CMK (cell line): ENCODE measurements at regions not wholly inside any gene's neighbourhood (a gene's known extent, or its start where the extent isn't known, plus 50 kb on each side); places are given as distances from the start of the nearest gene placed in this dataset.
A peak's percentile ranks its signal among the peaks of the same experiment; 100 is the strongest.
"Not testable (repeated sequence)": the region's sequence is repeated elsewhere in the genome, so short reads cannot be mapped to it uniquely, and the experiment has no call there.

ENCODE experiments used
- DNase-seq: peaks from one replicate; pipeline ENCODE4 v3.0.0-alpha.2; 2010; ENCODE audit warnings: low read depth

DNA sequence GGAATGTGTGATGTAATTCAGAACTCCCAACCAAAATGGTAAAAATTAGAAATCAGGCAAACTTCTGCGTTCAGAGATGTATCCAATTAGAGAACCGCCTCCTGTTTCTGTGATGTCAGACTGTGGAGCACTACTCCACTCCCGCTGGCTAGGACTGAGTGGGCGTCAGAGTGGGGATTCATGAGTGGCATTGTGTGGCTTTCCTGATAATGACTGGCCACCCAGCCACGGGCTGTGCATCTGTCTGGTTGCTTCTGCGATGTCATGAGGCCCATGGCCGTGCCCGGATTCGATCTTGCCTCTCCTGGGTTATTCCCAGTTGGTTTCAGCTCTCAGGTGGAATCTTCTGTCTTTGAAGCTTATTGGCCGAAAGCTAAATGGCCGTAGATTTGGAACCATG is 87.1 kb upstream of the KCNA1 start:
- DNase-seq: no peak

DNA sequence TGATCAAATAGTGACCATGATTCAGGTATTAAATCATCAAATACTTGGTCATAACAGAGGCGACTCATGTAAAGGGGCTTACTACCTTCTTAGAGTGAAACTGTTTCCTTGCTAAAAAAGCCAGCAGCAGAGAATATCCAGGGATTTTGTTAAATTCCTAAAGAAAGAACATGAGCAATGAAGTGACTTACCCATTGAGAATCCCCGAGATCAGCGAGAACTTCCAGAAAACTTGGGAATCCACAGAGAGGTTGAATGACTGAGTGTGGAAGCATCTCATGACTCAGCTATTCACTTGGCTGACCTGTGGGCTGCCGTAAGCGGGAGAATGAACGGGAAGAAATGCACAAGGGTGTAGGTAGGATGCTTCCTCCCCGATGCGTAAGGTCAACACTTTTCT is 85.3 kb upstream of the KCNA1 start:
- no peak for DNase-seq

DNA sequence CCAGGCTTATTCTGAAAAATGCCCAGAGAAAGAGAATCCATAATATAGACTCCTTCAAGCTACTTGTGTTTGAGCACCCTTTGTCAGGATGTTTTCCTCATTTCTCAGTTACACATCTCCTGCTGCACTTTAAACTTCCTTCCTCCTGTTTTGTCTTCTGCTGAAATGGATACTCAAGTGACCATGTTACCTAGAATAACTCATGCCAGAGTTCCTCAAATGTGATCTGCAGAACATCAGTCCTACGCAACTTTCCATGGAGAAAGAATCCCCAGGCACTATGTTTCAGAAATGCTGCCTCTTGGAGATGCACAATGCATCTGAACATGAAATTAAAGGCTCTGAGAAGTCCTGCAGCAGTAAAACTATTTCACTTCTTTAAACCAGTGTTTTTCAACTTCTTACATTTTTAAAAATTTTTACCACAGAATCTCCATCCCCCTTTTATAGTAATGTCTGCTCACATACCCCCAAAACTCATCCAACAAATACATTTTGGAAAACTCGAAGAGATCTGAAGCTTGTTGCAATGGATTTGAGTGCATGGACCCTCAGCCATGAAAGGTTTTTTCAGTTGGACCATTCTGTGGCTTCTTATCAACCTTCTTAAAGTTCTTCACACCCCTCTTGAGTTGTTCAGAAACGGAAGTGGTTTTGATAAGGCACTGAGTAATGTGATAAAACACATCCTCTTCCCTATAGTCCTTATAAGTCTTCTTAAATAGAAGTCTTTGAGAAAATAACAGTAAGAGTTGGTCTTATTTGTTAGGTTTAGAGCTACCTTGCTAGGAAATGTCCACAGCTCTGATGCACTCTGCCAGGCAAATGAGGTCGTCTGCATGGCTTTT is 84.5 kb upstream of the KCNA1 start:
- DNase-seq: peak; percentile 52

DNA sequence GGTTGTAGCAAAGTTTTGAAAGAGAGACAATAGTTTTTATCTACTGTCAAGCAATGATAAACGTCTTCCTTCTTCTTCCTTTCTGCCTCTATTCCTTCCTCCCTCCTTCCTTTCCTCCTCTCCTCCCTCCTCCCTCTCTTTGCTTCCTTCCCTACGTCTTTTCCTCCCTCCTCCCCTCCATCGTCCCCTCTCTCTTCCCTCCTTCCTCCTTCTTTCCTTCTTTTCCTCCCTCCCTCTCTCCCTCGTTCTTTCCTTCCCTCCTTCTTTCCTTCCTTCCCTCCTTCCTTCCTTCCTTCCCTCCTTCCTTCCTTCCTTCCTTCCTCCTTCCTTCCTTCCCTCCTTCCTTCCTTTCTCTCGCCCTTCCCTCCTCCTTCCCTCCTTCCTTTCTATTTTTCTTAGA is 82.8 kb upstream of the KCNA1 start:
- no peak for DNase-seq

DNA sequence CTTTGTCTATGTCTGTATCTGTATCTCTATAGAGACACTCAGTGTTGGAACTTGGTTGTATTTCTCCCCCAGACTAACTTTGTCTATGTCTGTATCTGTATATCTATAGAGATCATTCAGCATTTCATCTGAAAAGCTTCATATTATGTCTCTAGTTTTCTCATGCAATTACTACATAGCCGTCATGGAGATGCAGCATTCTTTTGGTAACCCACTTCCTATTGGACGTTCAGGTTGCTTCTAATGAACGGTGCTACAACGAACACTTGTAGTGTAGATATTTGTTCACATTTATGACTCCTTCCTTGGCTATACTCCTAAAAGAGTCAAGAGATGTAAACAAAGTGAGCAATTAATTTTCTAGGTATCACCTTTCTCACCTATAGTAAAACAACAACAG is 81.5 kb upstream of the KCNA1 start:
- DNase-seq: no peak

DNA sequence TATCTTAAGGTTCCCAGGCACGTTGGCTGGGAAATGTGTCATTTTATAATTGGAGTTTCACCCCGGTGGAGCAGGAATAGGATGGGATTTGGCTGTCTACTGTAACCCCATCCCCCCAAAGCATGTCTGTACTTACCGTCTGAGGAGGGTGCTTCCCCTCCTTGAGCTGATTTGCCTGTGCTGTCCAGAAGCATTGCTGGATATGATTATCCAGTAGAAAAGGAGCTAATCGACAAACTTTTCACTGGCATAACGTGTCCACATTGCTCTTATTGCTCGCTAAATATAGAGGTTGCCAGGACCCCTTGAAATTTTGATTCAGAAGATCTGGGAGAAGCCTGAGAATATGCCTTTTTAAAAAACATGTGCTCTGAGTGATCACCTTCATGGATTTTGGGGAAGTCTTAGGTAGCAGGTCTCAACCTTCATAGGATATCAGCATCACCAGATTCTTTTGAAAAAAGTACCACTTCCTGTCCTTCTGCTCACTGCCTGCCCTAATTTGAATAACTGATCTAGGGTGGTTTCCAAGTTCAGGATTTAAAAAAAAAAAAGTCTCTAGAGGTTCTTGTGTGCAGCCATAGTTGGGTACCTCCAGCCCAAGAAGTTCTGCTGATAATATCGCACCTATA is 80.4 kb upstream of the KCNA1 start:
- no peak for DNase-seq

DNA sequence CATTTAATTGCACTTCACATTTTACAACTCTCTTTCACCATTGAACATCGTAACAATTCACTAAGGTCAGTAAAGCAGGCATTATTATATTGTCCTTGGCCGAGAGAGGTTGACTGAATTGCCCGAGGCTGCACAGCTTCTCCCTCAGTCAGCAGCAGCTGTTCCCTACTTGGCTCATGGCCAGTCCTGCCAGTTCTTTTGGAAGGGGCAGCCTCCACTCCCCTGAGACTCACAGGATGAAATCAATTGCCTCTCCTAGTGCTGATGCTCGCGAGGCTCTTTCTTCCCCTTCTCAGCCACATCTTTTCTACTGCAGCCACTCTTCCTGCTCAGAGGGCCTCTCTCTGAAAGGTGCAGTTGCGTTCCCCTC is 79.9 kb upstream of the KCNA1 start:
- DNase-seq: no peak

DNA sequence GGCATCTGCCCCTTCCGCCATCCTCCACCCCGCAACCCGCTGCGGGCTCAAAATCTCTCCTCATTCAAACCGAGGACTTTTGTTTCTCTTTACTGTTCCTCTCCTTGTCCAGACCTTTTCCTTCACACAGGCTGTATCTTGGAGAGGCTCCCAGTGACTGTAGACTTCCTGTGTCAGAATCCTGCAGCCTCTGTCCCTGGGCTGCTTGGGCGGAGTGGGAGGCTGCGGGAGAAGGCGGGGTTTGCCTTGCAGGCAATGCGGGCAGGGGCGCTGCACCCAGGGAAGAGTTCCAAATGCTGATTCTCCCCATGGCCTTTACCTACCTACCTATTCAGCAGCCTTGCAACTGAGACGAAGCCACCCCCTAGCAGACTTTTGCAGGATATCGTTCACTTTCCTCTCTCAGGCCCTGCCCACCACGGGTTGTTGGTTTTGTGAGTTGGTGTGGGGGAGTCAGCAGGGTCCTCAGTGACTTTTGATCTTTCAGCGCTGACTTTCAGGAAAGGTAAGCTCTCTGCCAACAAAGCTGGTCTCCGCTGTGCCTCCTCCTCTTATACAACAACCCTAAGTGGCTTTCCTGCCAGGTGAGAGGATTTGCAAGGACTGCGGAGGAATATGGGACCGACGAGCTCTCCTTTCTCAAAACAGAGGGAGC is 79.0 kb upstream of the KCNA1 start:
- no peak for DNase-seq

DNA sequence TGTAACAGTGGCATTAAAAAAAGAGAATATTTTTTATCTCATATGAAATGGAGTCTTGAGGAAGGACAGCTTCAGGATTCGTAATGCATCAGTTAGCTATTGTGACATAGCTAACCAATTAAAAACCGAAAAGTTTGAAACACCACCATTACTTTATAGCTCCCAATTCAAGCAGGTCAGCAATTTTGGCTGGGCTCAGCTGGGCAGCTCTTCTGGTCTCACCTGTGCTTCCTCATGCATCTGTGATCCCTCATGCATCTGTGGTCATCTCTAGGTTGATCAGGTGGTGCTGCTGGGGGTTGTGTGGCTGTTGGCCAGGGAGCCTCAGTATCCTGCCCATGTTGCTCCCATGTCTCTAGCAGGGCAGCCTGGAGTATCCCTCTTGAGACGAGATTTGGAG is 76.7 kb upstream of the KCNA1 start:
- DNase-seq: no peak

DNA sequence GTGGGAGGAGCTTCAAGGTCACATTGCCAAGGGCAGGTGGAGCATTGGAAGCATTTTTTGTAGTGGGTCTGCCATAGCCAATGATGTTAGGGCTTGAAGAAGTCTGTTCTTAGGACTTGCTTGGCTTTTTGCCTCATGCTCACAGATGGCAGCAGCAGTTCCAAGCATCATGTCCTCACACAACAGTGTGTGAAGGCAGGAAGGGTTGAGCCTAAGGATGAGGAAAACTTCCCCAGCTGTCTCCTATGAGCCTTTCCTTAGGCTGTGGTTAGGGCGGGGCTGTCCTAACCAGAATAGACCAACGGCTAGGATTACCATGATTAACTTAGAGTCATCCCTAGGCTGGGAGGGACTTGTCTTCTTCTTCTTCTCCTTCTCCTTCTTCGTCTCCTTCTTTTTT is 76.2 kb upstream of the KCNA1 start:
- DNase-seq: no peak

DNA sequence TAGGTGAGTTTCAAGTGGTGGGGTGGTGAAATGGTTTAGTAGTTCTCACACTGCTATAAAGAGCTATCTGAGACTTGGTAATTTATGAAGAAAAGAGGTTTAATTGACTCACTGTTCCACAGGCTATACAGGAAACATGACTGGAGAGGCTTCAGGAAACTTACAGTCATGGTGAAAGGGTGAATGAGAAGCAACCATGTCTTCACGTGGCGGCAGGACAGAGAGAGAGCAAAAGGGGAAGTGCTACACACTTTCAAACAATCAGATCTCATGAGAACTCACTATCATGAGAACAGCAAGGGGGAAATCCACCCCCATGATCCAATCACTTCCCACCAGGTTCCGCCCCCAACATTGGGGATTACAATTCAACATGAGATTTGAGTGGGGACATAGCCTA is 67.3 kb upstream of the KCNA1 start:
- not testable (repeated sequence) for DNase-seq

DNA sequence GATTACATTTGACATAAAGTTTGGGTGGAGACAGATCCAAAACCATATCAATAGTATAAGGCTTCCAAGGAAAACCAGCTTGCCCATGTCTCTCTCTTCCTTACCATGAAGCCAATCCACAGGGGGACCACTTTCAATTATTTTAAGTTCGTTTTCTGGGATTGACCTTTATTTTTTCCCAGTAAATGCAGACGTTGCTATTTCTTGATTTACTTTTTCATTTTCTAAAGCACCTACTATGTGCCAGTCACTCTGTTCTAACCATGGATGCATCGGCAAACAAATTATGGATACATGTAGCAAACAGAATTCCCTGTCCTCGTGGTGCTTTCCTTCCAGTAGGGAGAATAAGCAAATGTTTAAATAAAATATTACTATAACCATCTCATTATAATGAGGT is 65.8 kb upstream of the KCNA1 start:
- no peak for DNase-seq

DNA sequence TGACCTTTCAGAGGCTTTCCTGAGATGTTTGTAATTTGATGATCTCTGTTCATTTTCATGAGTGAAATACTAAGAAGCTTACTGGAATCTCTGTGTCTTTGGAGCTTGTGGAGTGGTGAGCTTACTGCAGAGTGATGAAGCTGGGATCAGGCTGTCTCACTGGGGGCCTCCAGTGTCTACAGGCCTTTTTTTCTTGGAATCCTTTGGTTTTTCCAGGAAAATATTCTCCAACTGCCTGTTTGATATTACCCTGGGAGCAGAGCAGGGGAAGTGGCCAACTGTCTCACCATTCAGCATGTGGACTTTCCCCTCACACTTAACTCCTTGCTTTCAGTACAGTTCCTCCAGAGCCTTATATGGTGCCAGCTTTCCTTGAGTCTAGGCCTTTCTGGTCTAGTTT is 62.0 kb upstream of the KCNA1 start:
- no peak for DNase-seq

DNA sequence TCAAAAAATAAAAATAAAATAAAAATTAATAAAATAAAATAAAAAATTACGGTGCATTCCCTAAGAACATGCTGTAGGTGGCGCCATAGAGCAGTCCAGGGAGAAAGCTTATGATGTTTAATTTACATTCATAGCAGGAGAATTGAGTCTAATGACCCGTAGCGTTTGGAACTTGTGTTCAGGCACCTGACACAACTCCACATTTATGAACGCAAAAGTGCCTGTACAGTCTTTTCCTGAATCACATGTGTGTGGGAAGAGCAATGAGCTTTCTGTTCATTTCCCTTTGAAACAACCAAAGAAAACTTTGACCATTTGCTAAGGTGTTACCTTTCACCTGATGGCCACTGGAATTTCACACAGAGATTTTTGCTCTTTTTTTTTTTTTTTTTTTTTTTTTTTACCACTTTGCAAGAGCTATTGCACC is 60.6 kb upstream of the KCNA1 start:
- DNase-seq: no peak

DNA sequence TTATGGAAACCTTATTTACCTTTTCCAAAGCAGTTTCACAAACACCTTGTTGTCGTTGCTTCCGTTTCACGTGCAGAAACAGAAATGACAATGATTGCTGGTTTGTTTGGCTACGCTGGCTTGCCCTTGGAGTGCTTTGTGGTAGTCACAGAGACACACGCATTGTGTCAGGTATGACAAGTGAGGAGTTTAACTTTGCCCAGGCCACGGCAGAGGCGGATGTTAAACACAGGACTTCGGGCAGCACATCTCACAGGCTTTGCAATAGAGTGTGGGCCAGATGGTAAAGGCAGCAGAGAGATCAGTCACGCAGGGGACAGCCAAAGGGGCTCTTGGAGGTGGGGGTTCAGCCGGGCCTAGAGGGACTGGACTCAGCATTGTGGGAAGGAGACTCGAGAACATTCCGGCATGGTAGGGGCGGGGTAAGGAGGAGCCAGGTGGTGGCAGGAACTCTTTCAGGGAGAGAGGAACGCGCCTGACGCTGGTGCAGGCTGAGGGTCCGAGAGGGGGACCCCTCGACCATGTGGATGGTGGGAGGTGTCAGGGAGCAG is 59.8 kb upstream of the KCNA1 start:
- no peak for DNase-seq

DNA sequence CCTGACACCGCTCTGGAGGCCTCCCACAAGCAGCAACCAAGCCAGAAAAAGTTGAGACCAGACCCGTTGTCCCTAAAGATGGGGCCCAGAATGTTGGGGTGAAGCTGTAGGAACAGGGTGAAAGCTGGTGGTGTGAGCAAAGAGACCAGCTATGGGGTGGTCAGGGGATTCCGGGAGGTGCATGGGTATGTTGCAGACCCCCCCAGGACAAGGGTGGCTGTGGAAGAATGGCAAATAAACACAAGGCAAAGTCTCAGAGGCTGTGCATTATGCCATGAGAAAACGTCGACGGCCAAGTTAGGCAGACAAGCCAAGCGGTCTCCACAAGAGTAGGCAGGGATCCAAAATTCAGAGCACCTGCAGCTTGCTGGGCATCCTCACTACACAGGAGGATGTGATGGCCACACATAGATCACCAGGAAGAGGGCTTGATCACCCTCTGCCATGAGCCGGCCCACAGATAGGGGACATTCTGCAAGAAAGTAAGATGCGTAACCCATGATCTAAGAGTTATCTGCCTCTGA is 58.8 kb upstream of the KCNA1 start:
- no peak for DNase-seq

DNA sequence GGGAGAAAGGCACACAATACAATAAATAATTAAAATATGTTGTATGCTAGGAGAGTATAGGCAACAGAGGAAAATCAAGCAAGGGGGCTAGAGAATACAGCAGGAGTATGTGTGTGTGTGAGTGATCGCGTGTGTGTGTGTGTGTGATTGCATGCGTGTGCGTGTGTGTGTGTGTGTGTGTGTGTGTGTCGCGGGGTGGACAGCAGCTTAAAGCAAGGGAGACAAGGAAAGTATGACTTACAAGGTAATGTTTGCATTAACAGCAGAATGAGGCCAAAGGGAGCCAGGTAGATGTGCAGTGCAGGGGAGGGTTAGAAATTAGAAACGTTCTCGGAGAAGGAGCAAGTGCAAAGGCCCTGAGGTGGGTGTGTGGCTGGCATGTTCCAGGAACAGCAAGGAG is 57.4 kb upstream of the KCNA1 start:
- no peak for DNase-seq

DNA sequence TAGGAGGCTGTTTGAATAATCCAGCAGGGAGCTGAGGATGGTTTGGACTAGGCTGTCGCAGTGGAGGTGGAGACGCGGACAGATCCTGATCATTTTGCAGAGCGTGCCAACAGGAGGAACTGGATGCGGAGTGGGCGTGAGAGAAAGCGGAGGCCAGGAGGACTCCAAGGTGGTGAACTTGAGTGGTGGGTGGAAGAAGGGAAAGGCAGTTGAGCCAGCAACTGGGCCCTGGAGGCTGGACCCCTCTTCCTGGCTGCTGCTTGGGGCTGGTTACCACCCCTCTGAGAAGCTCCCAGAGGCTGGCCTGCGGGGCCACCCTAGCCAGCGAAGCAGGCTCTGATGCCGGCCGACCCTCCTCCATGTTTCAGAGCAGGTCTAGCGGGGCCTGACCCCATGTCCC is 56.8 kb upstream of the KCNA1 start:
- no peak for DNase-seq

DNA sequence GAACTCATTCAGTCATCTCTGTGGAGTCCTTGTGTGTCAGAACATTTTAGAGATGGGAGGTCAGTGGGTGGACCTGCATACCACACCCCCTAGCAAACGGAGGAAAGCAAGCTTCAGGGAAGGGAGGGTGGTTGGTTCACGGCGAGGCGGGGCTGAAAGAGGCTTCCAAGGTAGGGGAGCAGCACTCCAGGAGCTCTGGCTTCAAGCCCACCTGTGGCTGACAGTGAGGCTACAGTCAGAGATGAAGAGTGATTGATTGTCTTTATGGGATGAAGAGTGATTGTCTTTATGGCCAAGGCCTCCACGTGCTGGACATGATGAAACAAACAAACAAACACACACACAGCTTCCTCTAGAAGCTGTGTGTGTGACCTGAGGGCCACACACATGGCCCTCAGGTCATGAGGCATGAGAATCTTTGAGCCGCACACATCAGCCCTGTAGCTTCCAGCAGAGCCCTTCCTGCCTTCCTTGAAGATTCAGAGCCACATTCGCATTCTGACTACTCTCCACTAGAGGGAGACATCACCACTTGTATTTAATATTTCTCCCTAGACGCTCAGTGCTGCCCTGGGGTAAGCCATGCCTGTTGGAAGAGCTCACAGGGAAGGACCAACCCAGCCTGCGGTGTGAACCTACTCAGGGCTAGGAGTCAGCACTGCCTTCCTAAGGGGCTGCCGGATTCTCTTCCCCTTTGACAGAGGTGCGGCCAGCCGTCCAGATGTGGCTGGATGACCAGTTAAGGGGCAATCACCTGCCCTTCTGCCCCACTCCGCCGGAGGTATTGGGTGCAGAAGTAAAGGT is 54.4 kb upstream of the KCNA1 start:
- peak; percentile 44 for DNase-seq

DNA sequence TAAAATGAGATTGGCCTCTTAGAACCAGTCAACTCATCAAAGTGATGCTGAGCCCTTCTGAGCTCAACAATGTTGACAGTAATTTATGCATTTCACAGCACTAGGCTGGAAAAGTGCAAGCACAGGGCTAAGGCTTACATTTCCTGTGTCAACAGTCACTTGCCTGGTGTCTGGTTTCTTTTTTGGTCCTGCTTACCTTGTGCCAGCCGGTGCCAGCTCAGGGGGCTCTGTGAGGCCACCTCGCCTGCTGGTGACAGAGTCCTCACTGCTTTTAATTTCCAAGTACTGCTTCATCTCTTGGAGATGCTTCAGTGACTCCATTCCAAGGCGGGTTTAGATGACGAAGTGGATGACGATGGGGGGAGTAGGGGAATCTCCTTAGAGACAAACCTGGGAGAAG is 53.1 kb upstream of the KCNA1 start:
- DNase-seq: no peak

DNA sequence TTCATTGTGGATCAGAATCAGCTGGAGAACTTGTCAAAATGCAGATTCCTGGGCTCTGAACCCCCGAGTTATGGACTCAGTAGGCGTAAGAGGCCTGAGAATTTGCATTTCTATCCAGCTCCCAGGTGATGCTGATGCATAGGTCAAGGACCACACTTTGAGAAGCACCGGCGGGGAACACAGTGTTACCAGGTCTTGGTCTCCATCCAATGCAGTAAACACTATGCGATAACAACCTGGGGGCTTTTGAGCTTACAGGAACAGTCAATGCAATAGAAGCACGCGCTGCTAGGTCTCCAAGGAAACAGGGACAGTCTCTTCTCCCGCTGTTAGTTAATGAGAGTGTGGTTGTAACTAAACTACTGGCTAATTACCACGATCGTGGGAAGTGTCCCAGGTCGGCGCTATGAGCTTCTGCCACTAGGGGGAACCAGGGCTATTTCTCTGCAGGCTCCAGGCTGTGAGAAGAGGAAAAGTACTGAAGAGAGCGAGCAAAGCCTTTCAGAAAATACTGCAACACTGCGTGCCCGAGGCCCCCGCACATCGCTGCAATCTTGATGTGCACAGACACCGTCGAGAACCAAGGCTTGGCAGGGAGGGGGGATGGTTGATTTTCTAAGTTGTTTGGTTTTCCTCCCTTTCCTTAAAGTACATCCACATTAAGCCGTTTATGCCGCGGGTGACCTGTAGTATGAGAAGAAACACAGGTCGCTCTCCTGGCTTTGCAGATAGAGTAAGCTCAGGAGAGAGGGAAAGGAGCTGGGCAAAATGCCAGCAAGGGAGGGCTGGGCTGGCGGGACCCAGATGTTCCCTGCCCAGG is 52.0 kb upstream of the KCNA1 start:
- DNase-seq: peak; percentile 22
